Natural killer cell (primary cell): ENCODE measurements at regions not wholly inside any gene's neighbourhood (a gene's known extent, or its start where the extent isn't known, plus 50 kb on each side); places are given as distances from the start of the nearest gene placed in this dataset.

Experiments used
- ATAC-seq, 3 donors: fragments of 150-1000 bp in 2 of 3; fragments of 200-7000 bp in 1 of 3; cut with Tn5 transposase; 1 replicate in 1 of 3; 2 replicates in 2 of 3; pipeline ENCODE4 v1.10.0; 2021; ENCODE audit warnings: mild to moderate bottlenecking in 2 of 3, moderate library complexity in 2 of 3
- DNase-seq, 2 donors: peaks; one replicate each; pipeline versions ENCODE4 v3.0.0 to v3.0.0-alpha.2; 2013 to 2021; ENCODE audit warnings: mixed read lengths in 1 of 2
- H3K27ac ChIP-seq: one replicate; pipeline ENCODE4 v1.5.1; 2013; ENCODE audit warnings: mild to moderate bottlenecking, low read length
- H3K27me3 ChIP-seq: one replicate; pipeline ENCODE4 v1.6.1; 2013; ENCODE audit warnings: low read length; ENCODE audit not compliant: control insufficient read depth, insufficient read depth
- H3K36me3 ChIP-seq: one replicate; pipeline ENCODE4 v1.6.1; 2013; ENCODE audit warnings: low read length; ENCODE audit not compliant: control insufficient read depth, insufficient read depth
- H3K4me1 ChIP-seq: one replicate; pipeline ENCODE4 v1.6.1; 2013; ENCODE audit warnings: low read length; ENCODE audit not compliant: control insufficient read depth, insufficient read depth
- H3K4me3 ChIP-seq: one replicate; pipeline ENCODE4 v1.5.1; 2013; ENCODE audit warnings: low read length
- H3K9me3 ChIP-seq: one replicate; pipeline ENCODE4 v1.6.1; 2013; ENCODE audit warnings: low read length; ENCODE audit not compliant: control insufficient read depth, insufficient read depth
- H3K27ac Mint-ChIP-seq, 2 donors: one replicate each; pipeline ENCODE4 v1.8.0; 2022; ENCODE audit warnings: mild to moderate bottlenecking in 2 of 2, mixed read lengths in 2 of 2, moderate library complexity in 1 of 2
- H3K27me3 Mint-ChIP-seq, 2 donors: one replicate each; pipeline ENCODE4 v1.8.0; 2022; ENCODE audit warnings: low read depth in 2 of 2, mixed read lengths in 2 of 2
- H3K36me3 Mint-ChIP-seq: one replicate; pipeline ENCODE4 v1.8.0; 2022; ENCODE audit warnings: mixed read lengths
- H3K4me1 Mint-ChIP-seq, 2 donors: one replicate each; pipeline ENCODE4 v1.8.0; 2022; ENCODE audit warnings: mixed read lengths in 2 of 2
- H3K4me3 Mint-ChIP-seq: one replicate; pipeline ENCODE4 v1.8.0; 2022; ENCODE audit warnings: mild to moderate bottlenecking, moderate library complexity, mixed read lengths
- H3K9me3 Mint-ChIP-seq, 2 donors: one replicate each; pipeline ENCODE4 v1.8.0; 2022; ENCODE audit warnings: mixed read lengths in 2 of 2
- CTCF ChIP-seq: fragments of 200-600 bp; IDR thresholded peaks from one replicate; pipeline ENCODE4 v1.8.0; 2022; ENCODE audit warnings: antibody characterized with exemption
- WGBS: methylation state at CpG from one replicate; pipeline ENCODE4 v1.1.7; 2013; ENCODE audit warnings: missing lambda C conversion rate; ENCODE audit not compliant: insufficient coverage; 5-methylcytosine and 5-hydroxymethylcytosine counted together
- intact Hi-C: fragments of 100-400 bp; cut with micrococcal nuclease; formaldehyde crosslinking; loops from one replicate; pipeline ENCODE4 v1.14.2; 2022

GRCh38 chr7:79723833-79724618 lies 270.6 kb upstream of the MAGI2 start:
- Mint-ChIP-seq H3K27me3 (no peaks in the 10 kb centered on the region), H3K27ac (no peak overlapping the region), H3K36me3 (no peaks in the 10 kb centered on the region), H3K9me3 (peaks cover 6 to 9% of the 10 kb centered on the region in 2 donors), H3K4me3 (no peak overlapping the region), H3K4me1 (no peaks in the 10 kb centered on the region)
- no peaks in the 10 kb centered on the region for H3K27me3 ChIP-seq
- no peaks in the 10 kb centered on the region for H3K9me3 ChIP-seq
- intact Hi-C loops = no loop called here
- 88% methylated on average over 3 of the region's 6 CpGs for WGBS
- H3K27ac ChIP-seq = no peak overlapping the region
- DNase-seq (no peak), ATAC-seq (no peak)
- no peaks in the 10 kb centered on the region for H3K4me1 ChIP-seq
- H3K36me3 ChIP-seq = no peaks in the 10 kb centered on the region
- no peak overlapping the region for H3K4me3 ChIP-seq
- TF ChIP-seq CTCF = no peak

- H3K27me3 ChIP-seq = no peaks in the 10 kb centered on the region
- H3K36me3 ChIP-seq = no peaks in the 10 kb centered on the region
- H3K4me3 Mint-ChIP-seq = no peak overlapping the region
- intact Hi-C loops = no loop called here
- H3K4me3 ChIP-seq = no peak overlapping the region
- no peak for TF ChIP-seq CTCF
- no peak overlapping the region for H3K27ac ChIP-seq
- H3K9me3 ChIP-seq = no peaks in the 10 kb centered on the region
- no peaks in the 10 kb centered on the region for H3K27me3 Mint-ChIP-seq
- H3K27ac Mint-ChIP-seq = no peak overlapping the region
- ATAC-seq = no peak
- no peaks in the 10 kb centered on the region for H3K36me3 Mint-ChIP-seq
- H3K4me1 Mint-ChIP-seq = no peaks in the 10 kb centered on the region
- H3K4me1 ChIP-seq = no peaks in the 10 kb centered on the region
- DNase-seq = no peak
- H3K9me3 Mint-ChIP-seq = peaks cover 8 to 12% of the 10 kb centered on the region in 2 donors
Measured at GRCh38 chr7:79722217-79722616, 268.8 kb upstream of the MAGI2 start.

DNA sequence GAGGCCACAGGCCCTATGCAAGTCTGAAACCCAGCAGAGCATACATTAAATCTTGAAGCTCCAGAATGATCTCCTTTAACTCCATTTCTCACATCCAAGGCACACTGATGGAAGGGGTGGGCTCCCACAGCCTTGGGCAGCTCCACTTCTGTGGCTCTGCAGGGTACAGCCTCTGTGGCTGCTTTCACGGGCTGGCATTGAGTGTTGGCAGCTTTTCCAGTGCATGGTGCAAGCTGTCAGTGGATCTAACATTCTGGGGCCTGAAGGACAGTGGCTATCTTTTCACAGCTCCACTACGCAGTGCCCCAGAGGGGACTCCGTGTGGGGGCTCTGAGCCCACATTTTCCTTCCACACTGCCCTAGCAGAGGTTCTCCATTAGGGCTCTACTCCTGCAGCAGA lies 265.7 kb upstream of the MAGI2 start:
- H3K36me3 Mint-ChIP-seq = no peaks in the 10 kb centered on the region
- DNase-seq (no peak), ATAC-seq (no peak)
- Histone ChIP-seq H3K4me1 (no peaks in the 10 kb centered on the region), H3K27ac (no peak overlapping the region), H3K36me3 (no peaks in the 10 kb centered on the region), H3K4me3 (no peak overlapping the region), H3K27me3 (no peaks in the 10 kb centered on the region), H3K9me3 (no peaks in the 10 kb centered on the region)
- no peak overlapping the region for H3K4me3 Mint-ChIP-seq
- TF ChIP-seq CTCF = no peak
- H3K9me3 Mint-ChIP-seq = peaks cover 10% of the 10 kb centered on the region in 2 donors
- intact Hi-C loops = no loop called here
- H3K4me1 Mint-ChIP-seq = no peaks in the 10 kb centered on the region
- H3K27me3 Mint-ChIP-seq = no peaks in the 10 kb centered on the region
- H3K27ac Mint-ChIP-seq = no peak overlapping the region
- WGBS = 76% methylated on average over 3 of the region's 3 CpGs

GRCh38 chr7:79716329-79716728 lies 262.9 kb upstream of the MAGI2 start:
- intact Hi-C loops = no loop called here

More at GRCh38 chr7:79716329-79716728, 262.9 kb upstream of the MAGI2 start:
- no peaks in the 10 kb centered on the region for H3K9me3 ChIP-seq
- ATAC-seq (no peak), DNase-seq (no peak)
- WGBS = no CpG with 5 or more reads among the region's 2 CpGs
- Mint-ChIP-seq H3K4me1 (no peaks in the 10 kb centered on the region), H3K27ac (no peak overlapping the region), H3K27me3 (no peaks in the 10 kb centered on the region), H3K36me3 (no peaks in the 10 kb centered on the region), H3K9me3 (peaks cover 4 to 7% of the 10 kb centered on the region in 2 donors), H3K4me3 (no peak overlapping the region)
- no peak overlapping the region for H3K27ac ChIP-seq
- H3K4me1 ChIP-seq = no peaks in the 10 kb centered on the region
- no peak for TF ChIP-seq CTCF
- H3K27me3 ChIP-seq = no peaks in the 10 kb centered on the region
- no peak overlapping the region for H3K4me3 ChIP-seq
- H3K36me3 ChIP-seq = no peaks in the 10 kb centered on the region
